ENCODE measurements at regions not wholly inside any gene's neighbourhood (a gene's known extent, or its start where the extent isn't known, plus 50 kb on each side); places are given as distances from the start of the nearest gene placed in this dataset.

GRCh38 chr21:21788591-21788990 lies 790.4 kb downstream of the NCAM2 start:
- TF ChIP-seq SUZ12 (IDR thresholded peaks at IDR 0.05; ENCODE audit: extremely low read depth, insufficient read depth, insufficient read length) (no peak), ZNF274 (IDR thresholded peaks at IDR 0.05; ENCODE audit: low read depth, low read length) (no peak), YY1 (IDR thresholded peaks at IDR 0.05; ENCODE audit: insufficient read depth, insufficient read length) (no peak)

All from NT2/D1 (cell line).